Naive thymus-derived CD4-positive, alpha-beta T cell (primary cell): ENCODE measurements at regions not wholly inside any gene's neighbourhood (a gene's known extent, or its start where the extent isn't known, plus 50 kb on each side); places are given as distances from the start of the nearest gene placed in this dataset.

Source experiments
- ATAC-seq: fragments of 150-1000 bp; cut with Tn5 transposase; 2 replicates; pipeline ENCODE4 v1.10.0; 2021; ENCODE audit warnings: mild to moderate bottlenecking, moderate library complexity
- CTCF ChIA-PET: fragments of 350-600 bp; sonication (Branson Sonifier 250); formaldehyde crosslinking; loops from one replicate; lab custom pipeline; 2021; ENCODE audit warnings: antibody characterized with exemption; lab: Charles Lee
- POLR2A ChIA-PET: fragments of 350-600 bp; sonication (Branson Sonifier 250); formaldehyde crosslinking; loops from one replicate; lab custom pipeline; 2021; ENCODE audit warnings: antibody characterized with exemption, inconsistent platforms; lab: Charles Lee
- DNase-seq, 9 donors: peaks; one replicate each; pipeline versions ENCODE4 v3.0.0 to v3.0.0-alpha.2; 2020 to 2022; ENCODE audit warnings: mixed read lengths in 1 of 9
- H3K27ac ChIP-seq: one replicate; pipeline ENCODE4 v1.7.0; 2013; ENCODE audit warnings: mild to moderate bottlenecking, low read depth, low read length, moderate library complexity
- H3K27me3 ChIP-seq, 2 donors: one replicate each; pipeline ENCODE4 v1.7.0; 2013; ENCODE audit warnings: low read length in 2 of 2, mild to moderate bottlenecking in 2 of 2, moderate library complexity in 2 of 2; ENCODE audit not compliant: control insufficient read depth in 2 of 2, insufficient read depth in 2 of 2
- H3K36me3 ChIP-seq, 3 experiments: 1 replicate in 2 of 3; 2 replicates in 1 of 3; pipeline ENCODE4 v1.7.0; 2013; ENCODE audit warnings: low read length in 3 of 3, mild to moderate bottlenecking in 3 of 3, moderate library complexity in 1 of 3; ENCODE audit not compliant: insufficient read depth in 3 of 3, control insufficient read depth in 2 of 3
- H3K4me1 ChIP-seq, 2 donors: one replicate each; pipeline ENCODE4 v1.7.0; 2013; ENCODE audit warnings: low read length in 2 of 2, mild to moderate bottlenecking in 2 of 2, moderate library complexity in 1 of 2; ENCODE audit not compliant: control insufficient read depth in 2 of 2, insufficient read depth in 2 of 2
- H3K4me3 ChIP-seq: 2 replicates; pipeline ENCODE4 v1.7.0; 2013; ENCODE audit warnings: mild to moderate bottlenecking, low read length
- H3K9me3 ChIP-seq, 3 experiments: 1 replicate in 2 of 3; 2 replicates in 1 of 3; pipeline ENCODE4 v1.7.0; 2013; ENCODE audit warnings: low read length in 3 of 3; ENCODE audit not compliant: control insufficient read depth in 2 of 3
- H3K27ac Mint-ChIP-seq, 9 donors: one replicate each; pipeline ENCODE4 v1.8.0; 2020 to 2022; ENCODE audit warnings: mixed read lengths in 9 of 9, mild to moderate bottlenecking in 8 of 9, moderate library complexity in 5 of 9, inconsistent platforms in 2 of 9
- H3K27me3 Mint-ChIP-seq, 5 donors: one replicate each; pipeline ENCODE4 v1.8.0; 2021 to 2022; ENCODE audit warnings: mixed read lengths in 5 of 5, mild to moderate bottlenecking in 1 of 5
- H3K36me3 Mint-ChIP-seq, 5 donors: one replicate each; pipeline ENCODE4 v1.8.0; 2020 to 2022; ENCODE audit warnings: mixed read lengths in 5 of 5, mild to moderate bottlenecking in 3 of 5, inconsistent platforms in 1 of 5
- H3K4me1 Mint-ChIP-seq, 7 donors: one replicate each; pipeline ENCODE4 v1.8.0; 2020 to 2022; ENCODE audit warnings: mixed read lengths in 7 of 7, mild to moderate bottlenecking in 3 of 7, inconsistent platforms in 1 of 7
- H3K4me3 Mint-ChIP-seq, 10 donors: one replicate each; pipeline ENCODE4 v1.8.0; 2020 to 2022; ENCODE audit warnings: mild to moderate bottlenecking in 10 of 10, mixed read lengths in 10 of 10, moderate library complexity in 6 of 10, inconsistent platforms in 2 of 10
- H3K9me3 Mint-ChIP-seq, 11 donors: one replicate each; pipeline ENCODE4 v1.8.0; 2020 to 2022; ENCODE audit warnings: mixed read lengths in 11 of 11, mild to moderate bottlenecking in 4 of 11, inconsistent platforms in 1 of 11, moderate library complexity in 1 of 11
- intact Hi-C, 2 donors: fragments of 100-400 bp; cut with micrococcal nuclease; formaldehyde crosslinking; loops; one replicate each; pipeline ENCODE4 v1.15.1; 2023

DNA sequence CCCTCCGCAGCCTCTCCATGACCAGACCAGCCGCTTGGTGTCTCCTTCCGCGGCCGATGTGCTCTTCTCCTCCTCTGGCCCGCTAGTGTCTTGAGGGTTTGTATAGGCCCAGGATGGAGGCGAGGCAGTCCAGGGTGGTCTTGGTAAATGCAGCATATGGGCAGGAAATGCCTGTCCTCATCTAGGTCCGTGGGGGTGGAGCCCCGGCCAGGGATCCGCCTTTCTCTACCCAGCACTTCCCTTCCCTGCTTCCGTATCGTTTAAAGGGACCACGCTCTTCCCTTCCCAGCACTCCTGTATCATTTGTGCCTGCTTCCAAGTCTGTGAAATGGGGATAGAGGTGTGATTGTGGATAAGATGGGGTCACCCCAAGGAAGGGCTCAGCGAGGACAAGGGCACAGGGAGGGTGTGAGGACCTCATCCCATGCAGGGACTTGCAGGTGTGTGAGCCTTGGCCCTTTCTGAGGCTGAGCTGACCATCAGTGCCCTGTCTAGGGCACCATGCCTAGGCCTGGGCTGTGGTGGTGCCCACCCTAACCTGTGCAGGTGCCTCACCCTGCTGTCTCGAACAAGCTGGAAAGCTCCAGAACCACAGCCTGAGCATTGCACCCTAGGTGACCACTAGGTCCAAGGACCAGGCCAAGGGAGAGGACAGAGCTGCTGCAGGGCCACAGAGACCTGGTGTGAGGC lies 326.8 kb upstream of the RTL1 start:
- Mint-ChIP-seq H3K27me3 (peaks cover 0 to 12% (median 0%) of the 10 kb centered on the region in 5 donors), H3K4me3 (no peak overlapping the region), H3K9me3 (no peaks in the 10 kb centered on the region), H3K27ac (no peak overlapping the region), H3K36me3 (no peaks in the 10 kb centered on the region), H3K4me1 (peaks cover 0 to 4% (median 0%) of the 10 kb centered on the region in 7 donors)
- H3K27ac ChIP-seq = no peak overlapping the region
- H3K27me3 ChIP-seq = no peaks in the 10 kb centered on the region
- ATAC-seq (no peak), DNase-seq (peak in 1 of 9 donors; percentile 10)
- intact Hi-C loops = no loop called here
- no peaks in the 10 kb centered on the region for H3K9me3 ChIP-seq
- CTCF ChIA-PET = no interaction called here
- H3K36me3 ChIP-seq = no peaks in the 10 kb centered on the region
- POLR2A ChIA-PET = no interaction called here
- H3K4me1 ChIP-seq = no peaks in the 10 kb centered on the region
- no peak overlapping the region for H3K4me3 ChIP-seq

DNA sequence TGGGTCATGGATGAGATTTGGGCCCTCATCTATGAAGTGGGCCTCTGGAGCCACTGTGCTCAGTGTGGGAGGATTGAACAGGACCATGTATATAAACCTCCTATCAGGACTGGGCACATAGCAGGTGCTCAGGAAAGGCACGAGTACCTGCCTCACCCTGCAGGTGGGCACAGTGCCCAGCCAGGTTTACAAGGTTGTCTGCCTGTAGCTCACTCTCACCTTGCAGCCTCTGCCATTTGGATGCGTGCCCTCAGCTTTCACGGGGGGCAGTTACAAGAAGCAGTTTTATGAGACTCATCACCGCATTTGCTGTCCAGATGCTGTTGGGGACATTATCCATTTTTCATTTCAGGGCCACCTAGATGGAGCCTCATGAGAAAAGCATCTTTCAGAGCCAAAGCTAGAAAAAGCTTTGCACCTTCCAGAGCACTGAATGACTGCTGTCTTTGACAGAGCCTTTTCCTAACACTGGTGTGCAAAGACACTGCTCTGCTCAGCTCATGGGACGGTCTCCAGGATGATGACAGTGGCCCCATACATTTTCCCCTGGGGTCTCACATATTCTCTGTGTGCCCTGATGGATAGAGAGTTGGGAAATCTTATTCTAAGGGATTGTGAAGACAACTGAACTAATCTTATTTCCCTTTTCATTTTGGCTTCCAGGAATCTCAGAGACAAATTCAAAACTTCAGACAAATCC lies 327.5 kb upstream of the RTL1 start:
- Mint-ChIP-seq H3K4me1 (peaks cover 0 to 4% (median 0%) of the 10 kb centered on the region in 7 donors), H3K27me3 (peaks cover 0 to 9% (median 0%) of the 10 kb centered on the region in 5 donors), H3K27ac (no peak overlapping the region), H3K9me3 (no peaks in the 10 kb centered on the region), H3K4me3 (no peak overlapping the region), H3K36me3 (no peaks in the 10 kb centered on the region)
- H3K27ac ChIP-seq = no peak overlapping the region
- H3K27me3 ChIP-seq = no peaks in the 10 kb centered on the region
- H3K4me3 ChIP-seq = no peak overlapping the region
- ChIA-PET CTCF (no interaction called here), POLR2A (no interaction called here)
- intact Hi-C loops = no loop called here
- no peaks in the 10 kb centered on the region for H3K4me1 ChIP-seq
- H3K36me3 ChIP-seq = no peaks in the 10 kb centered on the region
- DNase-seq = no peak
- ATAC-seq = no peak
- no peaks in the 10 kb centered on the region for H3K9me3 ChIP-seq

DNA sequence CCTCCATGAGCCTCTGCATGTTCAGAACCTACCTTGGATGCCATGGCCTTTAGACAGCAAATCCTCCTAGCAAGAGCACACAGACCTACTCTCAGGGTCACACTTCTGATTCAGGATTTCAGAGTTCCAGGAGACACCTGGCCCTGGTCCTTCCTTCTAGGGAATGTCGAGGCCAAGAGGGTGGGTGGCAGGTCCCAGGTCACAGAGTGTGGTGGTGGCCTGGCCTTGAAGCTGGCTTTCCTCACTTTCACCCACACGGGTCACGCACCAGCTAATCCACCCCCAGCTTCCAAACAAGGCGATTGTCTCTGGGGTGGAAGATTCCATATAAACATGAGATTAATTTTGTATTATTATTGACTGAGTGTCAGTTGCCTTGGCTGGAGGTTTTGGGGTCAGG lies 328.3 kb upstream of the RTL1 start:
- Mint-ChIP-seq H3K4me3 (no peak overlapping the region), H3K9me3 (no peaks in the 10 kb centered on the region), H3K4me1 (peaks cover 0 to 4% (median 0%) of the 10 kb centered on the region in 7 donors), H3K27ac (no peak overlapping the region), H3K27me3 (peaks cover 0 to 10% (median 0%) of the 10 kb centered on the region in 5 donors), H3K36me3 (no peaks in the 10 kb centered on the region)
- no peaks in the 10 kb centered on the region for H3K9me3 ChIP-seq
- intact Hi-C loops = no loop called here
- no peak for DNase-seq
- no peaks in the 10 kb centered on the region for H3K36me3 ChIP-seq
- no peak overlapping the region for H3K4me3 ChIP-seq
- H3K27ac ChIP-seq = no peak overlapping the region
- POLR2A ChIA-PET = no interaction called here
- ATAC-seq = no peak
- H3K4me1 ChIP-seq = no peaks in the 10 kb centered on the region
- no peaks in the 10 kb centered on the region for H3K27me3 ChIP-seq
- CTCF ChIA-PET = no interaction called here

DNA sequence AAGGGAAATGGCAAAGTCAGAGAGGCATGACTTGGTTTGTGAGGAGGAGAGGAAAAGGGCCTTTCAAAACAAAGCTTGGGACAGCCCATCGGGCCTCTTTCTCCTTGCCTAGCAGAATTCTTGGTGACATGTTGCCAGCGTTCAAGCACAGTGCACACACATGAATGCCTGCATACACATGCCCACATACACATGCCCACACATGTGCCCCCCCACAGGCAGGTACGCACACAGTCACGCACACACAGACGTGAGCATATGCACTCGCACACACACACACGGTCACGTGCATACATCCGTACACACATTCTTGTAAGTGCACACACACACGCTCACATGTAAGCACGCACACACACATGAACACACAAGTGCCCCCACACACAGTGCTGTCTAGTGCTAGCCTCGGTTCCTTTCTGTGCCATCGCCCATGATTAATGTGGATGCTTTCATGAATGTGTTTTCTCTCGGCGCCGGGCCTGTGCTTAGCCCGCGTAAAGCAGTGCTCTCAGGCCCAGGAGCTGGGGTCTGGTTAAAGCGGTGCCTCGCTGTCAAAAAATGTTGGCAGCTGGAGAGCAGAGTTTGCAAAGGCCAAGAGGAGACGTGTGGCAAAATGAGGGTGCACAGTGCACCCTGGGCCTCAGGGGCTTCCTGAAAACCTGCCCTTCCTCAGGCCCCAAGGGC lies 328.8 kb upstream of the DIO3 start:
- H3K27me3 ChIP-seq = no peaks in the 10 kb centered on the region
- ChIA-PET POLR2A (no interaction called here), CTCF (no interaction called here)
- H3K4me3 ChIP-seq = no peak overlapping the region
- no peaks in the 10 kb centered on the region for H3K4me1 ChIP-seq
- no peaks in the 10 kb centered on the region for H3K36me3 ChIP-seq
- H3K4me1 Mint-ChIP-seq = peaks cover 0 to 4% (median 0%) of the 10 kb centered on the region in 7 donors
- H3K27ac Mint-ChIP-seq = no peak overlapping the region
- intact Hi-C loops = no loop called here
- no peaks in the 10 kb centered on the region for H3K9me3 Mint-ChIP-seq
- DNase-seq (no peak), ATAC-seq (no peak)
- peaks cover 0 to 13% (median 0%) of the 10 kb centered on the region in 5 donors for H3K27me3 Mint-ChIP-seq
- no peaks in the 10 kb centered on the region for H3K36me3 Mint-ChIP-seq
- no peaks in the 10 kb centered on the region for H3K9me3 ChIP-seq
- no peak overlapping the region for H3K27ac ChIP-seq
- no peak overlapping the region for H3K4me3 Mint-ChIP-seq

DNA sequence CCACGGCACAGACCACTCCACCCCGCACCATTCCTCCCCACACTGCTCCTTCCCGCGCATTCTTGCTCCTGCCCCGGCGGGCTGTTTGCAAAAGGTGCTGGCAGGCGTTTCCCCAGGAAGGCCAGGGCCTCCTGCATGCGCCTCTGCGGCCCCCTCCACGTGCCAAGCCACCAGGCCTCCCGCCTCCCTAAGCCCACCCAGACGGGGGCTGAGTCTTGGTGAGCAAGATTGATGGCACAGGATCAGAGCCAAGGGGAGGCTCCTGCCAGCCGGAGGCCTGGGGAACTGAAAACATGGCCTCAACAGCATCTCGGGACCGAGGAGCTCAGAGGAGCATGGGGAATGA lies 328.3 kb upstream of the DIO3 start:
- Histone ChIP-seq H3K27me3 (no peaks in the 10 kb centered on the region), H3K4me1 (no peaks in the 10 kb centered on the region), H3K36me3 (no peaks in the 10 kb centered on the region), H3K4me3 (no peak overlapping the region), H3K27ac (no peak overlapping the region), H3K9me3 (no peaks in the 10 kb centered on the region)
- intact Hi-C loops = no loop called here
- no peak overlapping the region for H3K27ac Mint-ChIP-seq
- no peaks in the 10 kb centered on the region for H3K9me3 Mint-ChIP-seq
- H3K4me1 Mint-ChIP-seq = peaks cover 0 to 4% (median 0%) of the 10 kb centered on the region in 7 donors
- no peak for ATAC-seq
- H3K27me3 Mint-ChIP-seq = peaks cover 0 to 13% (median 0%) of the 10 kb centered on the region in 5 donors
- no peak for DNase-seq
- CTCF ChIA-PET = no interaction called here
- no peaks in the 10 kb centered on the region for H3K36me3 Mint-ChIP-seq
- no peak overlapping the region for H3K4me3 Mint-ChIP-seq
- POLR2A ChIA-PET = no interaction called here

DNA sequence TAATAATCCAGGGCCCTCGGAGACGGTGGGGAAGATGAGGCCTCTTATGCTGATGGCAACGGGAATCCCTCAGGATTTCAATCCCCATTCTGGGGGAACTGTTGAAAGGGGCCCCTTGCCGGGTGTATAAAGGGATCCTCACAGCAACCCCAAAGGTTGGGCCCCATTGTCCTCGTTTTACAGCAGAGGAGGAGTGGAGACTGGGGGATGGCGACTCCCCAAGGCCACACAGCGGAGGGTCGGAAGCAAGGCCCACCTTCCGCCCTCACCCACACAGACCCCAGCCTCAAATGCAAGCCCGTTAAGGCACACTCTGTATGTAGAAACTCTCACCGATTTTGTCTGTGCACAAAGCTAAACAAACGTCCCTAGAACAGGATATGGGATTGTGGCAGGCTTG lies 327.9 kb upstream of the DIO3 start:
- Histone ChIP-seq H3K9me3 (no peaks in the 10 kb centered on the region), H3K36me3 (no peaks in the 10 kb centered on the region), H3K4me1 (no peaks in the 10 kb centered on the region), H3K27ac (no peak overlapping the region), H3K27me3 (no peaks in the 10 kb centered on the region), H3K4me3 (no peak overlapping the region)
- ChIA-PET POLR2A (no interaction called here), CTCF (no interaction called here)
- intact Hi-C loops = no loop called here
- Mint-ChIP-seq H3K4me1 (peaks cover 0 to 4% (median 0%) of the 10 kb centered on the region in 7 donors), H3K4me3 (no peak overlapping the region), H3K36me3 (no peaks in the 10 kb centered on the region), H3K9me3 (no peaks in the 10 kb centered on the region), H3K27ac (no peak overlapping the region), H3K27me3 (peaks cover 0 to 14% (median 0%) of the 10 kb centered on the region in 5 donors)
- ATAC-seq = no peak
- DNase-seq = no peak
